GM23248 (cell line): ENCODE measurements at regions not wholly inside any gene's neighbourhood (a gene's known extent, or its start where the extent isn't known, plus 50 kb on each side); places are given as distances from the start of the nearest gene placed in this dataset.
"Not testable (repeated sequence)": the region's sequence is repeated elsewhere in the genome, so short reads cannot be mapped to it uniquely, and the experiment has no call there.

Source experiments
- EZH2 ChIP-seq: fragments of 200-600 bp; sonication (generic); IDR thresholded peaks from 2 replicates; pipeline ENCODE4 v1.6.1; 2018; ENCODE audit warnings: antibody characterized with exemption, mild to moderate bottlenecking; ENCODE audit not compliant: insufficient read depth, poor library complexity, severe bottlenecking
- EZH2phosphoT487 ChIP-seq: fragments of 200-600 bp; sonication (generic); IDR thresholded peaks from 2 replicates; pipeline ENCODE4 v1.6.1; 2018; ENCODE audit warnings: antibody characterized with exemption, moderate library complexity, mild to moderate bottlenecking, low read depth; ENCODE audit not compliant: insufficient read depth

GRCh38 chr1:189270-189669, 262.2 kb downstream of the OR4F29 start:
- TF ChIP-seq EZH2phosphoT487, EZH2: not testable (repeated sequence)
